Stimulated activated CD4-positive, alpha-beta T cell treated with anti-CD3 and anti-CD28 coated beads, Interleukin-15, amount 100 ng/mL, for 24 hours (primary cell): ENCODE measurements at regions not wholly inside any gene's neighbourhood (a gene's known extent, or its start where the extent isn't known, plus 50 kb on each side); places are given as distances from the start of the nearest gene placed in this dataset.

ENCODE experiments used
- DNase-seq: peaks from one replicate; pipeline ENCODE4 v3.0.0-alpha.2; 2020

DNA sequence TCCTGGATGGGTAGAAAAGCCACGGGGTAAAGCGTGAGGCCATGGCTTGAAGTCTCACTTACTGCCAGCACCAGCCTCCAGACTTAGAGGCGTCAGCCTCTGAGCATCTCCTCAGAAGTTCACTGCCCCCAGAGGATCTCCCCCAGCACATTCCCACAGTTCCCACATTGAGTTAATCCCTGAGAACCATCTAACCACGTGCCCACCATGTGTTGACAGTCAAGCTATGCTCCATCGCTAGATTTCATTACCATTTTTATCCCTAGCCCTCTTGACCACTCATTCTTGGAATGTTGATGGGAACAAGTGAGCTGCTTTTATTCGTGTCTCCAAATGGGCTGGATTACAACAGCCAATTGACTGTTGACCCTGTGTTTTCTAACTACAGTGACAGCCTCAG lies 283.3 kb upstream of the IRX1 start:
- no peak for DNase-seq

DNA sequence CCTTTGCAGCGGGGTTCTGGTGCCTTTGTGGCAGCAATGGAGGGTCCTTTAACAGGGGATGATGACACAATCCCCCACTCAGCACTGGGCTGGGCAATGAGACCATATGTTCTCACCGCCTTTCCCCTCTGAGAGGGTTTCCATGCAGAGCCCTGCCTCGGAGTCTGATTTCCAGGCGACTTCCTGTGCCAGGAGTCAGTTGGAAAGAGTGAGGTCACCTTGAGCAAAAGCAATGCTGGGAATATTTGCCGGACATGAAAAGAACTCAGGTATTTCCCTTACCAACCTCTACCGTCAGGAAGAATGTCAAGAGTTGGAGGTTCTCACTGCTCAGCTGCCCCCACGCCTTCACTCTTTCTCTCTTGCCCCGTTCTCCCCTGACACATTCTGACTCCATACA lies 284.2 kb upstream of the IRX1 start:
- DNase-seq, result no peak

DNA sequence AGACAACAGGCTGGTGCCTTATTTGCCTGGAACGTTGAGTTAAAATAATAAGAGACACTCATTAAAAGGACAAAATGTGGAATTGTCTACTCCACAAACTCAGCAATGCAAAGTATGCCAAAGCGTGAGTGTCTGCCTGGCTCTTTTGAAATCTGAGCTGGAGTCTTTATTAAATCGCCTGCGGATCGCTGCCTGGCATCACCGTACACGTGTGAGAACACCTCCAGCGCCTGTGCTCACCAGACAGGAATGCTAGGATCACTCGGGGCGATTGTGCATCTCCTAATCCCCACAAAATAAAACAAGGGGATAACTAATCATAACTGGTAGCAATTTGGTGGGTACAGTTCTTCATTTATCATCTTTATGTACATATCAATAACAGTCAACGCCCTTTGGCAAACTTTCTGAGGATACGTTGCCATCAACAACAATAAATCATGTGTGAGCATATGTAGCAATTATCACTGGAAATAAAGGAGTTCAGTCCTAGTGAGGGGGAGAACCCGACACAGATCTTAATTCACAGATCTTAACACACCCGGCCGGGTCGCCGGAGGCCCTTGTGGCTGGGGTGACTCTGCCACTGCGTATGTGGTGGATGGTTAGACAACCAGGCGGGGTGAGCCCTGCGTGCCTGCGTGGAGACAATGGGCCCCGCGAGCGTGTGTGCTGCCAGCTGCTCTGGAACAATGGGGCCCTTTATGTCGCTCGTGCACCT lies 284.9 kb upstream of the IRX1 start:
- no peak for DNase-seq

GRCh38 chr5:3309538-3309937 lies 286.1 kb upstream of the IRX1 start:
- DNase-seq, result no peak

- DNase-seq, result no peak
These were observed 287.5 kb upstream of the IRX1 start for GRCh38 chr5:3307982-3308621.

GRCh38 chr5:3305432-3305831 lies 290.2 kb upstream of the IRX1 start:
- no peak for DNase-seq

- no peak for DNase-seq
These were observed 291.3 kb upstream of the IRX1 start for GRCh38 chr5:3304346-3304745.

- DNase-seq, result no peak
These were observed 291.9 kb upstream of the IRX1 start for GRCh38 chr5:3303777-3304176.

GRCh38 chr5:3302228-3302627 lies 293.4 kb upstream of the IRX1 start:
- DNase-seq, result no peak

DNA sequence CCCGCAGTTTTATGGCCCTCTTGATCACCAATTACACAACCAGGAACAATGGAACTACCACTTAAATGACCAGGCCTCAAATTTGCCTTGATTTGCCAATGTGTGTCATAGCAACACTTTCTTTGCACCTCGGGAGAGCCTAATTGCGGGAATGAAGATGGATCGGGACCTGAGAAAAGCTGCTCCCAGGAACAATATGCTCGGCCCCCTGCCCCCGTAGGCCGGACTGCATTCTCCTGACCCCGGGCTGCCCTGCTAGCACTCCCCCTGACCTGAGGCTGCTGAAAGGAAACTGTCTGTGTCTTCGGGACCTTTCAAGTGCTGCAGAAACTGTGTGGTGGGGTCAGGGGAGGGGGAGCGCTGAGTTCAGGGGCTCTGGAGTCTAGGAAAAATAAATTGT lies 294.3 kb upstream of the IRX1 start:
- no peak for DNase-seq

- no peak for DNase-seq
These were observed 294.9 kb upstream of the IRX1 start for GRCh38 chr5:3300726-3301125.

GRCh38 chr5:3299441-3299840 lies 296.2 kb upstream of the IRX1 start:
- DNase-seq, result no peak

GRCh38 chr5:3297853-3298252 lies 297.8 kb upstream of the IRX1 start:
- DNase-seq, result no peak

DNA sequence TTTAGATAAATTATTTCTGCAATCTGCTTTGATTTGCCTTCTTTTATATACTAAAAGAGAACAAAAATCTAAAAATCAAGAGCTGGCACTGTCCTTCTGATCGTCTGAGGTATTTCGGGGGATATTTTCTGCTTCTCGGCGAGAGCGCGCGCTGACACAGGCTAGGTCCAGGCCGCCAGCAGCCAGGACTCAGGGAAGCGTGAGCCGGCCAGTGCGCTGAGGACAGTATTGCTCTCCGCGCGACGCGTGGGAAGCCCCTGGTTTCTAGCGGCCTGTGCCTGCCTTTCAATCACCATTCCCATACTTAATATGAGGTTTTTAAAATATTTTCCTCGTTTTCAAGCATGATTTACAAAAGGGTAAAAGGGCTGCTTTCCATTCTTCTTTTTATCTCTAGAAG lies 307.3 kb upstream of the IRX1 start:
- no peak for DNase-seq

DNA sequence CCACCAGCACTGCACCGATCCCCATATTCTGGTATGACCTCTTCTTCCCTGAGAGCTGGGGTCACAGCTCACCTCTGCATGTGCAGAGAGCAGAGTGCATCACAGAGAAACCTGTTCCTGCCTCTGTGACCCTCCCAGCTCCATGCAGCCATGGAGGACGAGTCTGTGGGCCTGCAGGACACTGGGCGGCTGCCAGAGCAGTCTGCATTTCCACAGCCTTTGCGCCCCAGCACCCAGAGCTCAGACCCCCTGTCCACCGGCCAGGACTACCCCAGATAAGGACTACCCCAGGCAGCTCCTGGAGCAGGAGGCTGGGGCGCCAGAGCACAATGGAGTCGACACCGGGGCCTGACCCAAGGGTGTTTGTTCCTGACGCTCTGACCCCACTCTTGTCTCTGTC lies 308.1 kb upstream of the IRX1 start:
- no peak for DNase-seq

- DNase-seq, result no peak
These were observed 310.0 kb upstream of the IRX1 start for GRCh38 chr5:3285621-3286020.

DNA sequence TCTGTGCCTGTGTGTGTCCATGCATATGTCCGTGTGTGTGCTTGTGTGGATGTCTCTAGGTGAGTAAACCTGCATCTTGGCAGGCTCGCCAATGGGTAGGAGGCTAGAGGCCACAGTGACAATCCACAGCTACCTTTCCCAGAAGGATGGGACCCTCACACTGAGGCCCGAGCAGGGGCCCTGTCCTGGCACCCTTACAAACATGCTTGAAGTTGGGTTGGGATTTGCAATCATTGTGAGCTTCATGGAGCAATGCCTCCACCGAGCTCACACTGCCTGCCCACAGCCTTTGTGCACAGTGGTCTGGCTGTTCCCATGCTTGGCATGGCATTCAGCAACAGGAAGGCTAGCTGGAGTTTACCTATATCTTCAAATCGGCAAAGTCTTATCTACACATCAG lies 311.1 kb upstream of the IRX1 start:
- DNase-seq, result no peak

GRCh38 chr5:3282841-3283240 lies 312.8 kb upstream of the IRX1 start:
- DNase-seq, result no peak

DNA sequence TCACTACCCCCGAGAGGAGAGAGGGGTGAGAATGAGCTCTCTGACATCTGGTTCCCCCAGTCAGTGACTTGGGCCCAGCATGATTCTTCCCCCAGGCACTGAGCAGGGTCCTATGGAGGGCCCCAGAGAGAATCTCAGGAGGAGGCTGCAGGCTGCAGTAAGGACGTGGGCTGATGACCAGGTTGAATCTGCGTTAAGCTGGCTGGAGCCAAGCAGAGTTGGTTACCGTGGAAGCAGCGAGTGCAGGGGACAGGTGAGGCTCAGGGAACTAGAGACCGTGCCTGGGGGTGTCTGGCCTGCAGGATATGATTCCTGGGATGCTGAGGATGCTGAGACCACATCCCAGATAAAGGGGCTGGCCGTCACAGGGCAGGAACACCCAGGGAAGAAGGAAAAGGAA lies 314.3 kb upstream of the IRX1 start:
- DNase-seq, result no peak

GRCh38 chr5:3278643-3279042 lies 317.0 kb upstream of the IRX1 start:
- DNase-seq, result no peak

GRCh38 chr5:3277590-3278196 lies 317.9 kb upstream of the IRX1 start:
- peak; percentile 7 for DNase-seq

DNA sequence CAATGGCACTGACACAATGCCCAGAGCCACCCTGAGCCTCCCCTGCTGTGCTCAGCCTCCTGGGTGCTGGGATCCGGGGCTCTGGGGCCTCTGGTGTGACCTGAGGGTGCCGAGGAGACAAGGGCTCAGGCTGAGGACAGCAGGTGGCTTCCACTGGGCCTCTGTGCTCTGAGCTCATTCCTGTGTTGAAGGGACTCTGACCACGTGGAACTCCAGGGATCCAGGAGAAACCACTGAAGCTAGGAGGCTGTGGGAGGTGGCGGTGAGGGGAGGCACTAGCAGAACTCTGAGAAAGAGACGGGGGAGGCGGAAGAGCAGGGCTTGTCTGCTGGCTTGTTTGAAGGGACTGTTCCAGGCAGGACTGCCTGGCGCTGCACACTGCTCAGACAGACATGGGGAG lies 318.7 kb upstream of the IRX1 start:
- DNase-seq, result no peak

DNA sequence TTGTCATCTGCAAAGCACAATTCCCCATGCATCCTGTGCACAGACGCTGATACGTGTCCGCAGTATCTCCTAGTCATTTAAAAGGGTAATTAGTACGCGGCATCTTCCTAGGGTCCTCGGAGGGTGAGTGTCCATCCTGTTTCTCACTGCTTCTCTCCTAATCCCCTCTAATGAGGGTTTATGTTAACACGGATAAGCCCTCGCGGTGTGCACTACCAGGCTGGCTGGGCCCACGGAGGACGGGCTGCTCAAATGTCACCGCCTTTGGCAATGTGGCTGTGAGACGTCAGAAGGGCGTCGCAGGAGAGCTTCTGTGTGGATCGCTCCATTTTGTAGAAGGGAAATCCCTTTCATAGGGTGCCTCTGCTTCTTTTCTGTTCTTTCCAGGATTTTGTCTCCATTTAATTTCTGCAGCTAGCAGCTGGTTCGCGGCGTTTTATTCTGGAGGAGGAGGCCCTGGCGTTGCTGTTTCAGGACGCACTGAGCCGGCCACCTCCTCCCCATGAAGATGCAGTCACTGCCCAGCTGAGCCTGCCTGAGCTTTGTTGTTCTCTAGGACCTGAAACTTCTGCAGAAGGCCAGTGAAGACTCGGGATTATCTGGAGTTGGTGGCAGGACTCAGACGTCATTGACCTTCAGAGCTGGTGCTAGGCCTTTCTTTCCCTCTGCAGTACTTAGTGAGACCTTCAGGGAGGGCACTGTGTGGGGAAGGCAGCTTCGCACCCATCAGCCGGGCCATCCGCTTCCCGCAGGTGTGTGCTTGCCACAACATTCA lies 326.1 kb upstream of the IRX1 start:
- DNase-seq, result no peak
